Bronchial epithelial cell (primary cell): ENCODE measurements at regions not wholly inside any gene's neighbourhood (a gene's known extent, or its start where the extent isn't known, plus 50 kb on each side); places are given as distances from the start of the nearest gene placed in this dataset.
"Not testable (repeated sequence)": the region's sequence is repeated elsewhere in the genome, so short reads cannot be mapped to it uniquely, and the experiment has no call there.

Experiments
- DNase-seq: peaks from one replicate; pipeline ENCODE4 v3.0.0-alpha.2; 2010; ENCODE audit warnings: low read depth
- FAIRE-seq: peaks from 2 replicates; lab custom pipeline; 2011; peaks lifted over from hg19 to GRCh38; lab: Jason Lieb, UNC
- H3K27me3 ChIP-seq: 2 replicates; pipeline ENCODE4 v1.5.1; 2011; ENCODE audit warnings: low read length; ENCODE audit not compliant: control insufficient read depth, insufficient read depth
- H3K36me3 ChIP-seq: 2 replicates; pipeline ENCODE4 v1.5.1; 2011; ENCODE audit warnings: low read length; ENCODE audit not compliant: control insufficient read depth, insufficient read depth
- H3K4me3 ChIP-seq: 2 replicates; pipeline ENCODE4 v1.5.1; 2011; ENCODE audit warnings: mild to moderate bottlenecking, low read depth, low read length, control low read depth
- TF ChIP-seq, protein P1 (sequence below): IDR thresholded peaks from 2 replicates; pipeline ENCODE4 v1.5.1; 2011; ENCODE audit warnings: mild to moderate bottlenecking, moderate library complexity, low read length, control low read depth, inconsistent platforms; ENCODE audit not compliant: insufficient read depth, severe bottlenecking

DNA sequence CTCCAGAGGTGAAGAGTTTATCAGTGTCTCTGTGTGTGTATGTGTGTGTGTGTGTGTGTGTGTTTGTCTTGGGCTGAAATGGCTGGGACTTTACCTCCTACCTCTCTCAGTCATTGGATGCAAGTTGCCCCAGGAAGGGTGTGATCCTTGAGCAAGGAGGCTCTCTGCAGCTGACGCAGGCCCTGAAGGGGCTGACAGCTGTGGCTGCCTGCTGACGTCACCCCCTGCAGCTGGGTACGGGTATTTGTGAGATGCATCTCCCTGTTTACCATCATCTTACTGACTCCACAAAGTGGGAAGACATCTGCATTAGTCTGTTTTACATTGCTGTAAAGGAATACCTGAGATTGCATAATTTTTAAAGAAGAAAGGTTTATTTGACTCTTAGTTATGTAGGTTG, 631.5 kb upstream of the RBFOX1 start:
- Histone ChIP-seq H3K4me3 (no peak overlapping the region), H3K36me3 (no peaks in the 10 kb centered on the region), H3K27me3 (no peaks in the 10 kb centered on the region)
- FAIRE-seq: peak; percentile 47
- TF ChIP-seq, protein P1, sequence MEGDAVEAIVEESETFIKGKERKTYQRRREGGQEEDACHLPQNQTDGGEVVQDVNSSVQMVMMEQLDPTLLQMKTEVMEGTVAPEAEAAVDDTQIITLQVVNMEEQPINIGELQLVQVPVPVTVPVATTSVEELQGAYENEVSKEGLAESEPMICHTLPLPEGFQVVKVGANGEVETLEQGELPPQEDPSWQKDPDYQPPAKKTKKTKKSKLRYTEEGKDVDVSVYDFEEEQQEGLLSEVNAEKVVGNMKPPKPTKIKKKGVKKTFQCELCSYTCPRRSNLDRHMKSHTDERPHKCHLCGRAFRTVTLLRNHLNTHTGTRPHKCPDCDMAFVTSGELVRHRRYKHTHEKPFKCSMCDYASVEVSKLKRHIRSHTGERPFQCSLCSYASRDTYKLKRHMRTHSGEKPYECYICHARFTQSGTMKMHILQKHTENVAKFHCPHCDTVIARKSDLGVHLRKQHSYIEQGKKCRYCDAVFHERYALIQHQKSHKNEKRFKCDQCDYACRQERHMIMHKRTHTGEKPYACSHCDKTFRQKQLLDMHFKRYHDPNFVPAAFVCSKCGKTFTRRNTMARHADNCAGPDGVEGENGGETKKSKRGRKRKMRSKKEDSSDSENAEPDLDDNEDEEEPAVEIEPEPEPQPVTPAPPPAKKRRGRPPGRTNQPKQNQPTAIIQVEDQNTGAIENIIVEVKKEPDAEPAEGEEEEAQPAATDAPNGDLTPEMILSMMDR: no peak
- DNase-seq: no peak

DNA sequence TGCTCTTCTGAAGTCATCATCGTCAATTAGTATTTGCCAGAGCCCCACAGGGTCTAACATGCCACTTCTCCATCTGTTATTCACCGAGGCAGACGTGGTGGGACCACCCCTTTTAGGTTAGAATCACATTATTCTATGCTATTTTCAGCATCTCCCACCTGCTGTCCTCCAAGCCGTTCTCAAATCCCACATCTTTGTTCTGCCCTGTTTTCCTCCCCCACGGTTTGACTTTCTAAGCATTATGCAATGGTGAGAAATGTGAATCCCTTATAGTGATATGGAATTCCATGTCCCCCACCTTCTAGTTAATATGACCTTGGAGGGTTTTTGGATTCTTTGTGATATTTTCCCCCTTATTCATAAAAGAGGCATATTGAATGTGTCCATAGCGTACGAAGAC, 634.1 kb upstream of the RBFOX1 start:
- Histone ChIP-seq H3K36me3 (no peaks in the 10 kb centered on the region), H3K4me3 (no peak overlapping the region), H3K27me3 (no peaks in the 10 kb centered on the region)
- FAIRE-seq: no peak
- DNase-seq: no peak
- TF ChIP-seq, protein P1: no peak

DNA sequence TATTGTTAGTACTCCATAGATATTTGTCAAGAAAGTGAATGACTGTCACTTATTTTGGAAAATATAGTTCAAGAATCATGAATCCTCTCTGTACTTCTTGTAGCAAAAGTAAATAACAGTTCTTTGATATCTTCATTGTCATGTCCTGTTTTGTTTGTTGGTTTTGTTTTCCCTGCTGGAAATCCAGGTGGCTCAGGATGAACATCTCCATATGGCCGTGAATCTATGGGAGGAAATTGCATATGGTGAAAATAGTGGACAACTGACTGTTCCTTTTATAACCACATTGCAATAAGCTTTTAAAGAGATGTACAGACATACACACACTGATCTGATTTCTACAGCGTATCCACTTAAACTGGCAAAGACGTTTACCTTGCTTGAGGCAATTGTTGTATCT, 637.0 kb upstream of the RBFOX1 start:
- FAIRE-seq (no peak), DNase-seq (no peak)
- TF ChIP-seq, protein P1: no peak
- no peak overlapping the region for H3K4me3 ChIP-seq
- no peaks in the 10 kb centered on the region for H3K27me3 ChIP-seq
- no peaks in the 10 kb centered on the region for H3K36me3 ChIP-seq

DNA sequence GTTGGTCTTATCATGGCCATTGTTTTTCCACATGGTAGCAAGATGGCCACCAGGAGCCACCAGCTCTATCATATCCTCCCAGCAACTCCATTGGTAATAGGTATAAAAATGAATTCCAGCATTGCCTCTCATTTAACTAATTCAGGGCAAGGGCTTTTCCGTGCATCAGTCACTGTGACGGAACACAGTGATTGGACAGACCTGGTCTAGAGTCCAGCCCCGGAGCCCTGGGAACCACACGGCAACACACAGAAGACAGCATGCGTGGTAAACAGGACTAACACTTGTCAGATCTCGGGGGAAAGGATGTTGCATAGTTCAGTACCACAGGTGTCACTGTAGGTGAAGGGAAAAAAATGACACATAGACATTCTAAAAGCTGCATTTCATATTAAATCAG, 638.0 kb upstream of the RBFOX1 start:
- DNase-seq (no peak), FAIRE-seq (peak; percentile 47)
- Histone ChIP-seq H3K4me3 (no peak overlapping the region), H3K27me3 (no peaks in the 10 kb centered on the region), H3K36me3 (no peaks in the 10 kb centered on the region)
- TF ChIP-seq, protein P1: no peak

DNA sequence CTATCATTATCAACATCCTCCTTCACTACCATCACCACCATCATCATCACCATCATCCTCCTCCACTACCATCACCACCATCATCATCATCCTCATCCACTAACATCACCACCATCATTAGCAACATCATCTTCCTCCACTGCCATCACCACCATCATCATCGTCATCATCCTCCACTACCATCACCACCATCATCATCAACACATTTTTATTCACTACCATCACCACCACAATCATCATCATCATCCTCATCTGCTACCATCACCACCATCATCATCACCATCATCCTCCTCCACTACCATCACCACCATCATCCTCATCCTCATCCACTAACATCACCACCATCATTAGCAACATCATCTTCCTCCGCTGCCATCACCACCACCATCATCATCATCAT, 639.2 kb upstream of the RBFOX1 start:
- FAIRE-seq: peak; percentile 23
- not testable (repeated sequence) for H3K4me3 ChIP-seq, DNase-seq, H3K27me3 ChIP-seq, H3K36me3 ChIP-seq

DNA sequence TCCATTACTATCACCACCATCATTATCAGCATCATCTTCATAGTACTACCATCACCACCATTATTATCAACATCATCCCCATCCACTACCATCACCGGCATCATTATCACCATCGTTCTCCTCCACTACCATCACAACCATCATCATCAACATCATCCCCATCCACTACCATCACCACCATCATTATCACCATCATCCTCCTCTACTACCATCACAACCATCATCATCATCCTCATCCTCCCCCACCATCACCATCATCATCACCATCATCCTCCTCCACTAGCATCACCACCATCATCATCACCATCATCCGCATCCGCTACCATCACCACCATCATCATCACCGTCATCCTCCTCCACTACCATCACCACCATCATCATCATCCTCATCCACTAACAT, 639.8 kb upstream of the RBFOX1 start:
- no peak overlapping the region for H3K4me3 ChIP-seq

More for the DNA sequence above, 639.8 kb upstream of the RBFOX1 start:
- DNase-seq (no peak), FAIRE-seq (peak; percentile 89)
- TF ChIP-seq, protein P1: no peak
- no peaks in the 10 kb centered on the region for H3K27me3 ChIP-seq
- H3K36me3 ChIP-seq: no peaks in the 10 kb centered on the region
